Epithelial cell of proximal tubule (primary cell): ENCODE measurements at regions not wholly inside any gene's neighbourhood (a gene's known extent, or its start where the extent isn't known, plus 50 kb on each side); places are given as distances from the start of the nearest gene placed in this dataset.
A peak's percentile ranks its signal among the peaks of the same experiment; 100 is the strongest.
"Not testable (repeated sequence)": the region's sequence is repeated elsewhere in the genome, so short reads cannot be mapped to it uniquely, and the experiment has no call there.

Source experiments
- DNase-seq: peaks from one replicate; pipeline ENCODE4 v3.0.0-alpha.2; 2011; ENCODE audit warnings: low read depth
- H3K4me3 ChIP-seq: 2 replicates; pipeline ENCODE4 v1.5.1; 2011; ENCODE audit warnings: low read depth, mild to moderate bottlenecking, low read length
- TF ChIP-seq, protein P1 (sequence below): conservative IDR thresholded peaks from 2 replicates; pipeline ENCODE4 v1.5.1; 2012; ENCODE audit warnings: low read depth, mild to moderate bottlenecking, low read length

DNA sequence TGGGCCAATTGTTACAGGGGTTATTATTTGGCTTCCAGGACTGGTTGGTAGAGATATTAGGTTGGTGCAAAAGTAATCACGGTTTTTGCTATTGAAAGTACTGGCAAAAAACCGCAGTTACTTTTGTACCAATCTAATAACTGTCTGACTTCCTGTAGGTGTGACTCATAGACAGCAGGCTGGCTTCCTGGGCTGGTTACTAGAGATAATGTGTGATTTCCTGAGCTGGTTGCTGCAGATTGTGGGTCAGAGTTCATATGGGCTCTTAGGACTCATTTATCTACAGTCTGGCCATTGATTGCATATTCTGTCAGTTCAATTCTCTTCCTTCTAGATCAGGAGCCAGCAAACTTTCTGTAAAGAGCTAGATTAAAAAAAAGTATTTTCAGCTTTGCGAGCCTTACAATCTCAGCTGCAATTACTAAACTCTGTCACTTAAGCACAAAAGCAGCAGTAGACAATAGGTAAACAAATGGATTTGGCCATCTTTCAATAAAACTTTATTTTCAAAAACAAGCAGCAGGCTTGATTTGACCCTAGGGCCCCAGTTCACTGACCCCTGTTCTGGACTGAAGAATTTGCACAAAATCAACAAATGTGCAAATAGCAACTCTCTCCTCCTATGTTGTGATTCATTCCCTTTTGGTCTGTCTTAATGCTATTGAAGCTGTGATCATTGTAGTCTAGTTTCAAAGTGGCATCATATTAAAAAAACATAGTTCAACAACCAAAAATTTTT lies 50.8 kb upstream of the BOD1L1 start:
- TF ChIP-seq, protein P1, sequence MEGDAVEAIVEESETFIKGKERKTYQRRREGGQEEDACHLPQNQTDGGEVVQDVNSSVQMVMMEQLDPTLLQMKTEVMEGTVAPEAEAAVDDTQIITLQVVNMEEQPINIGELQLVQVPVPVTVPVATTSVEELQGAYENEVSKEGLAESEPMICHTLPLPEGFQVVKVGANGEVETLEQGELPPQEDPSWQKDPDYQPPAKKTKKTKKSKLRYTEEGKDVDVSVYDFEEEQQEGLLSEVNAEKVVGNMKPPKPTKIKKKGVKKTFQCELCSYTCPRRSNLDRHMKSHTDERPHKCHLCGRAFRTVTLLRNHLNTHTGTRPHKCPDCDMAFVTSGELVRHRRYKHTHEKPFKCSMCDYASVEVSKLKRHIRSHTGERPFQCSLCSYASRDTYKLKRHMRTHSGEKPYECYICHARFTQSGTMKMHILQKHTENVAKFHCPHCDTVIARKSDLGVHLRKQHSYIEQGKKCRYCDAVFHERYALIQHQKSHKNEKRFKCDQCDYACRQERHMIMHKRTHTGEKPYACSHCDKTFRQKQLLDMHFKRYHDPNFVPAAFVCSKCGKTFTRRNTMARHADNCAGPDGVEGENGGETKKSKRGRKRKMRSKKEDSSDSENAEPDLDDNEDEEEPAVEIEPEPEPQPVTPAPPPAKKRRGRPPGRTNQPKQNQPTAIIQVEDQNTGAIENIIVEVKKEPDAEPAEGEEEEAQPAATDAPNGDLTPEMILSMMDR: no peak
- DNase-seq: no peak

DNA sequence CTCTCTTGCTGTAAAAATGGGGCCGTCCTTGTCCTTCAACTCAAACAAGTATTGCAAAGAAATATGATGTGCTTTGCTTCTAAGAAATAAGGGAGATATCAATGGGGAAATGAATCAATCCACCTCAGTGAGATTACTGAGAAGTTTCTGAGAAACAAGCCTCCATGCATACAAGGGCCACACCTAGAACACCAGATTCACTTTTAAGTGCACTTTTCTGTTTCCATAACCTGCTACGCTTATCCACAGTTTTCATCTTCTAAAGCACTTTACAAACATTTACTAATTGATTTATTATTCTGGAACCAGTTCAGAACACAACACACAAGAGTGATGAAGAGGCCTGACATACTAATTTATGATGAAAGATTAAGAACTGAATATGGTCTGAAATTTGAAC lies 54.0 kb upstream of the BOD1L1 start:
- TF ChIP-seq, protein P1: no peak
- H3K4me3 ChIP-seq: no peak overlapping the region
- DNase-seq: no peak

More for the DNA sequence above, 50.8 kb upstream of the BOD1L1 start:
- no peak overlapping the region for H3K4me3 ChIP-seq

DNA sequence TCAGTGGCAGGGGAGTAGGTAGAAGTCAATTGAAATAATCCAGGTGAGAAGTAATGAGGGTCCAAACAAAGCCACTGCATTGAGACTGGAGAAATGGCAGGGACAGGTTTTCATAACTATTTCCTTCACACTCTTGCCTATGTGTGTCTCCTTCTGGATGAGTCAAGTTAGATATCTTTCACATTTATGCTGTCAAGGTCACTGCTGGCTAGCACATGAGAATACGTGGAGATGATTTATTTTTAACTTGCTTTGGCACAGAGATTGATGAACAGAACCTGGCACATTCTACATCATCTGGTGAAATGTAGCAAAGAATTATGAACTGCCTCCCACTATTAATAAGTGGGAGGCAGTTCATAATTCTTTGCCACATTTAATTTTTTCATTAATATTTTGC lies 66.7 kb upstream of the BOD1L1 start:
- no peak overlapping the region for H3K4me3 ChIP-seq
- no peak for DNase-seq
- TF ChIP-seq, protein P1: no peak

DNA sequence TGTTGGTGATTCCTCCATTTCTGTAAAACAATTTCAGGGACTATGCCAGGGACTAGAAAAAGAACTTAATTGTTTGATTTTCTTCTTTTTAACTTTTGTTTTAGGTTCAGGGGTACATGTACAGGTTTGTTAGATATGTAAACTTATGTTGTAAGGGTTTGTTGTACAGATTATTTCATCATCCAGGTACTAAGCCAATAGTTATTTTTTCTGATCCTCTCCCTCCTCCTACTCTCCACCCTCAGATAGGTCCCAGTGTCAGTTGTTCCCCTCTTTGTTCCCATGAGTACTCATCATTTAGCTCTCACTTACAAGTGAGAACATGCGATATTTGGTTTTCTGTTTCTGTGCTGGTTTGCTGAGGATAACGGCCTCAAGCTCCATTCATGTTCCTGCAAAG lies 70.8 kb upstream of the BOD1L1 start:
- no peak overlapping the region for H3K4me3 ChIP-seq
- TF ChIP-seq, protein P1: no peak
- no peak for DNase-seq

DNA sequence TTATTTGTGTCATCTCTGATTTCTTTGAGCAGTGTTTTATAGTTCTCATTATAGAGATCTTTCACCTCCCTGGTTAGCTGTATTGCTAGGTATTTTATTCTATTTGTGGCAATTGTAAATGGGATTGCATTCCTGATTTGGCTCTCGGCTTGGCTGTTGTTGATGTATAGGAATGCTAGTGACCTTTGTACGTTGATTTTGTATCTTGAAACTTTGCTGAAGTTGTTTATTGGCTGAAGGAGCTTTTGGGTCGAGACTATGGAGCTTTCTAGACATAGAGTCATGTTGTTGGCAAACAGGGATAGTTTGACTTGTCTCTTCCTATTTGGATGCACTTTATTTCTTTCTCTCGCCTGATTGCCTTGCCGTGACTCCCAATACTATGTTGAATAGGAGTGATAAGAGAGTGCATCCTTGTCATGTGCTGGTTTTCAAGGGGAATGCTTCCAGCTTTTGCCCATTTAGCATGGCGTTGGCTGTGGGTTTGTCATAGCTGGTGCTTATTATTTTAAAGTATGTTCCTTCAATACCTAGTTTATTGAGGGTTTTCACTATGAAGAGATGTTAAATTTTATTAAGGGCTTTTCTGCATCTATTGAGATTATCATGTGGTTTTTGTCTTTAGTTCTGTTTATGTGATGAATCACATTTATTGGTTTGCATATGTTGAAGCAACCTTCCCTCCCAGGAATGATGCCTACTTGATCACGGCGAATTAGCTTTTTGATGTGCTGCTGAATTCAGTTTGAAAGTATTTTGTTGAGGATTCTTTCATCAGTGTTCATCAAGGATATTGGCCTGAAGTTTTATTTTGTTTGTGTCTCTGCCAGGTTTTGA lies 72.7 kb upstream of the BOD1L1 start:
- TF ChIP-seq, protein P1: no peak
- peak; percentile 10 for DNase-seq
- no peak overlapping the region for H3K4me3 ChIP-seq

DNA sequence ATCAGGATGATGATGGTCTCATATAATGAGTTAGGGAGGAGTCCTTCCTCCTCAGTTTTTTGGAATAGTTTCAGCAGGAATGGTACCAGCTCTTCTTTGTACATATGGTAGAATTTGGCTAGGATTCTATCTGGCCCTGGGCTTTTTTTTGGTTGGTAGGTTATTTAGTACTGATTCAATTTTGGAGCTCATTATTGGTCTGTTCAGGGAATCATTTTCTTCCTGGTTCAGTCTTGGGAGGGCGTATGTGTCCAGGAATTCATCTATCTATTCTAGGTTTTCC lies 73.3 kb upstream of the BOD1L1 start:
- DNase-seq, H3K4me3 ChIP-seq: not testable (repeated sequence)

DNA sequence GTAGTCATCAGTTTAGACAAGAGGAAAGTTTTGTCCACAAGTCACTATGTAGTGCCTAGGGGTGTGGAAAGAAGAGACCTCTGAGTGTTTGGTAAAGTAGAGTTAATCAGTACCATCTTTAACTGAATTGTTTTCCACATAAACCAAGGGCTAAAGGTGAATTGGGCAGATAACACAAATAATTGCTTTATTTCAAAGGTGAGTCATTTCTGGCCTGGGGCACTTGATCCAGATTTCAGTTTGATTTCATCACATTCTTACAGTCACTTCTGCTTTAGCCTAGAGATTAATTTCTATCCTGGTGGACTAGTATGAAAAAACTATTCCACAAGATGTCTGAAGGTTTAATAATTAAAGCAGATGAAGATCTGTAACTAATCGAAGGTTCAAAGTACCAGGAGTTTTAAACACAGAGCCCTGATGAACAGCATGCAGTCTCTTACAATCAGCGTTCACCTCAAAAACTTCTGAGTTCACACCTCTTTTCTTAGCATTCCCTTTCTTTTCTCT lies 74.5 kb upstream of the BOD1L1 start:
- TF ChIP-seq, protein P1: no peak

More for the DNA sequence above, 74.5 kb upstream of the BOD1L1 start:
- peak; percentile 99 for DNase-seq
- H3K4me3 ChIP-seq: no peak overlapping the region
